HepG2 (cell line): ENCODE measurements at regions not wholly inside any gene's neighbourhood (a gene's known extent, or its start where the extent isn't known, plus 50 kb on each side); places are given as distances from the start of the nearest gene placed in this dataset.

Source experiments
- ATAC-seq: fragments of 200-7000 bp; cut with Tn5 transposase; 3 replicates; pipeline ENCODE4 v1.9.1; 2020; ENCODE audit warnings: mild to moderate bottlenecking, moderate library complexity
- BruUV-seq: library from RNA; stranded (reverse); fragments of 400-500 nt; replicated peaks from 2 replicates; lab custom pipeline; 2021; lab: Mats Ljungman, UMichigan
- CTCF ChIA-PET: fragments of 300-600 bp; formaldehyde crosslinking; extraction: SDS; loops from one replicate; lab custom pipeline; 2021; ENCODE audit warnings: low total read pairs, inconsistent platforms, low intra/inter-chr PET ratio; lab: Yijun Ruan, JAX
- POLR2A ChIA-PET: fragments of 350-600 bp; sonication (Branson Sonifier 250); formaldehyde crosslinking; loops from one replicate; lab custom pipeline; 2020; ENCODE audit warnings: antibody characterized with exemption, inconsistent platforms; lab: Yijun Ruan, JAX
- DNase-seq: peaks from one replicate; pipeline ENCODE4 v3.0.0-alpha.2; 2015; ENCODE audit warnings: low spot score
- FAIRE-seq: peaks from 3 replicates; lab custom pipeline; 2011; peaks lifted over from hg19 to GRCh38; lab: Jason Lieb, UNC
- H2AFZ ChIP-seq: one replicate; pipeline ENCODE4 v1.6.1; 2011; ENCODE audit warnings: low read length, inconsistent platforms
- H3K27ac ChIP-seq: fragments of 300-600 bp; 3 replicates; pipeline ENCODE4 v1.8.0; 2011; ENCODE audit warnings: mixed run types, mild to moderate bottlenecking, mixed read lengths, low read length, inconsistent platforms; ENCODE audit not compliant: insufficient read depth; ENCODE audit errors: extremely low read length
- H3K27me3 ChIP-seq, 2 experiments: fragments of 200-600 bp in 1 of 2; 2 replicates in 1 of 2; 3 replicates in 1 of 2; pipeline versions ENCODE4 v1.6.0 to v1.8.0; 2011; ENCODE audit warnings: low read length in 2 of 2, mild to moderate bottlenecking in 2 of 2, moderate library complexity in 2 of 2, inconsistent platforms in 1 of 2; ENCODE audit not compliant: insufficient read depth in 2 of 2, control insufficient read depth in 1 of 2
- H3K36me3 ChIP-seq, 2 experiments: fragments of 200-600 bp in 1 of 2; replicated peaks in 1 of 2; 2 replicates in 1 of 2; 3 replicates in 1 of 2; pipeline versions ENCODE4 v1.5.1 to v1.8.0; 2011; ENCODE audit warnings: low read length in 2 of 2, inconsistent platforms in 1 of 2; ENCODE audit not compliant: insufficient read depth in 2 of 2, control insufficient read depth in 1 of 2
- H3K4me1 ChIP-seq: 2 replicates; pipeline ENCODE4 v1.5.1; 2012; ENCODE audit warnings: low read length, inconsistent platforms; ENCODE audit not compliant: insufficient read depth
- H3K4me2 ChIP-seq: 2 replicates; pipeline ENCODE4 v1.6.0; 2011; ENCODE audit warnings: low read depth, low read length, inconsistent platforms
- H3K4me3 ChIP-seq, 3 experiments: fragments of 200-600 bp in 1 of 3; sonication (generic), shearing (Covaris generic) in 1 of 3; replicated peaks in 1 of 3; 2 replicates each; pipeline ENCODE4 v1.5.1; 2011 to 2016; ENCODE audit warnings: low read length in 3 of 3, inconsistent platforms in 2 of 3, low read depth in 2 of 3, mild to moderate bottlenecking in 2 of 3, control low read depth in 1 of 3, mixed read lengths in 1 of 3; ENCODE audit not compliant: insufficient read depth in 1 of 3
- H3K79me2 ChIP-seq: one replicate; pipeline ENCODE4 v1.6.1; 2011; ENCODE audit warnings: low read length, inconsistent platforms; ENCODE audit not compliant: insufficient read depth
- H3K9ac ChIP-seq: 2 replicates; pipeline ENCODE4 v1.6.0; 2011; ENCODE audit warnings: mild to moderate bottlenecking, low read depth, low read length, inconsistent platforms; ENCODE audit not compliant: insufficient read depth
- H3K9me3 ChIP-seq: 2 replicates; pipeline ENCODE4 v1.5.1; 2012; ENCODE audit warnings: mild to moderate bottlenecking, low read length
- H4K20me1 ChIP-seq: 2 replicates; pipeline ENCODE4 v1.6.0; 2011; ENCODE audit warnings: inconsistent platforms, mild to moderate bottlenecking, low read length, moderate library complexity; ENCODE audit not compliant: insufficient read depth
- ATF3 ChIP-seq: sonication (generic); formaldehyde crosslinking; IDR thresholded peaks from 2 replicates; pipeline ENCODE4 v1.4.0; 2020; ENCODE audit warnings: missing genetic modification reagents
- CBFB ChIP-seq: sonication (generic); formaldehyde crosslinking; IDR thresholded peaks from 2 replicates; pipeline ENCODE4 v1.4.0; 2020; ENCODE audit warnings: missing genetic modification reagents
- CHD4 ChIP-seq: fragments of 200-600 bp; sonication (generic); IDR thresholded peaks from 2 replicates; pipeline ENCODE4 v1.7.0; 2017; ENCODE audit warnings: mild to moderate bottlenecking, low read length, borderline replicate concordance
- GABPB1 ChIP-seq: IDR thresholded peaks from 2 replicates; pipeline ENCODE4 v1.6.1; 2016; ENCODE audit warnings: mild to moderate bottlenecking, missing genetic modification reagents, moderate library complexity, missing compliant biosample characterization
- HMGA1 ChIP-seq: sonication (generic); formaldehyde crosslinking; conservative IDR thresholded peaks from 2 replicates; pipeline ENCODE4 v1.4.0; 2020; ENCODE audit warnings: missing genetic modification reagents
- MTF2 ChIP-seq: sonication (generic); formaldehyde crosslinking; IDR thresholded peaks from 2 replicates; pipeline ENCODE4 v1.5.0; 2020; ENCODE audit warnings: missing genetic modification reagents, borderline replicate concordance
- RFX3 ChIP-seq: IDR thresholded peaks from 2 replicates; pipeline ENCODE4 v1.6.1; 2016; ENCODE audit warnings: missing biosample characterization, missing genetic modification reagents
- SRSF9 ChIP-seq: fragments of 200-400 bp; formaldehyde crosslinking; IDR thresholded peaks from 2 replicates; pipeline ENCODE4 v1.6.1; 2018; ENCODE audit warnings: borderline replicate concordance, mild to moderate bottlenecking, low read depth, low read length; ENCODE audit not compliant: insufficient read depth, poor library complexity, severe bottlenecking
- ZFP36L2 ChIP-seq: sonication (generic); formaldehyde crosslinking; IDR thresholded peaks from 2 replicates; pipeline ENCODE4 v1.4.0; 2020; ENCODE audit warnings: missing genetic modification reagents
- ZSCAN25 ChIP-seq: sonication (generic); formaldehyde crosslinking; IDR thresholded peaks from 2 replicates; pipeline ENCODE4 v1.8.0; 2022; ENCODE audit warnings: mild to moderate bottlenecking, missing genetic modification reagents
- WGBS: methylation state at CpG from one replicate; pipeline ENCODE4 v1.1.6; 2017; ENCODE audit warnings: low lambda C conversion rate; 5-methylcytosine and 5-hydroxymethylcytosine counted together
- in situ Hi-C: cut with HindIII; loops from 2 replicates; pipeline ENCODE4 v1.10.0; 2017; ENCODE audit warnings: low pct_unique_long_range_greater_than_20kb; ENCODE audit not compliant: extremely low pct_ligation_motif_present
- intact Hi-C: fragments of 100-400 bp; cut with micrococcal nuclease; formaldehyde crosslinking; loops from one replicate; pipeline ENCODE4 v1.10.0; 2022; ENCODE audit not compliant: unreplicated experiment
- TF ChIP-seq, protein P1 (sequence below): sonication (generic); formaldehyde crosslinking; IDR thresholded peaks from 2 replicates; pipeline ENCODE4 v1.4.0; 2020; ENCODE audit warnings: mild to moderate bottlenecking, missing genetic modification reagents, borderline replicate concordance
- TF ChIP-seq, protein P2 (sequence below): sonication (generic); formaldehyde crosslinking; IDR thresholded peaks from 2 replicates; pipeline ENCODE4 v1.4.0; 2020; ENCODE audit warnings: missing genetic modification reagents
- TF ChIP-seq, protein P3 (sequence below): sonication (generic); formaldehyde crosslinking; IDR thresholded peaks from 2 replicates; pipeline ENCODE4 v1.5.0; 2020; ENCODE audit warnings: mild to moderate bottlenecking, missing genetic modification reagents
- TF ChIP-seq, protein P4 (sequence below): sonication (generic); formaldehyde crosslinking; IDR thresholded peaks from 2 replicates; pipeline ENCODE4 v1.4.0; 2020; ENCODE audit warnings: missing genetic modification reagents

GRCh38 chr3:182508919-182509711, 284.2 kb upstream of the ATP11B start:
- Histone ChIP-seq H3K27me3 (peaks cover 0 to 2% of the 10 kb centered on the region in 2 experiments; a peak in 2 of 5 replicates), H3K4me2 (no peak overlapping the region), H3K36me3 (no peaks in the 10 kb centered on the region), H3K4me3 (no peak overlapping the region), H2AFZ (no peak overlapping the region), H3K79me2 (no peaks in the 10 kb centered on the region), H3K27ac (no peak overlapping the region), H4K20me1 (no peaks in the 10 kb centered on the region), H3K4me1 (no peaks in the 10 kb centered on the region), H3K9ac (no peak overlapping the region), H3K9me3 (no peaks in the 10 kb centered on the region)
- FAIRE-seq: no peak
- no peak for ATAC-seq
- no peak for DNase-seq
- TF ChIP-seq, protein P1, sequence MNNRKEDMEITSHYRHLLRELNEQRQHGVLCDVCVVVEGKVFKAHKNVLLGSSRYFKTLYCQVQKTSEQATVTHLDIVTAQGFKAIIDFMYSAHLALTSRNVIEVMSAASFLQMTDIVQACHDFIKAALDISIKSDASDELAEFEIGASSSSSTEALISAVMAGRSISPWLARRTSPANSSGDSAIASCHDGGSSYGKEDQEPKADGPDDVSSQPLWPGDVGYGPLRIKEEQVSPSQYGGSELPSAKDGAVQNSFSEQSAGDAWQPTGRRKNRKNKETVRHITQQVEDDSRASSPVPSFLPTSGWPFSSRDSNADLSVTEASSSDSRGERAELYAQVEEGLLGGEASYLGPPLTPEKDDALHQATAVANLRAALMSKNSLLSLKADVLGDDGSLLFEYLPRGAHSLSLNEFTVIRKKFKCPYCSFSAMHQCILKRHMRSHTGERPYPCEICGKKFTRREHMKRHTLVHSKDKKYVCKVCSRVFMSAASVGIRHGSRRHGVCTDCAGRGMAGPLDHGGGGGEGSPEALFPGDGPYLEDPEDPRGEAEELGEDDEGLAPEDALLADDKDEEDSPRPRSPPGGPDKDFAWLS (CRISPR knock-in tag): no peak
- TF ChIP-seq CBFB (no peak), ZFP36L2 (CRISPR knock-in tag) (no peak), MTF2 (CRISPR knock-in tag) (no peak), HMGA1 (CRISPR knock-in tag) (no peak), SRSF9 (no peak), GABPB1 (CRISPR knock-in tag) (no peak), CHD4 (no peak), ZSCAN25 (CRISPR knock-in tag) (no peak), ATF3 (CRISPR knock-in tag) (no peak), RFX3 (CRISPR knock-in tag) (no peak)
- TF ChIP-seq, protein P2, sequence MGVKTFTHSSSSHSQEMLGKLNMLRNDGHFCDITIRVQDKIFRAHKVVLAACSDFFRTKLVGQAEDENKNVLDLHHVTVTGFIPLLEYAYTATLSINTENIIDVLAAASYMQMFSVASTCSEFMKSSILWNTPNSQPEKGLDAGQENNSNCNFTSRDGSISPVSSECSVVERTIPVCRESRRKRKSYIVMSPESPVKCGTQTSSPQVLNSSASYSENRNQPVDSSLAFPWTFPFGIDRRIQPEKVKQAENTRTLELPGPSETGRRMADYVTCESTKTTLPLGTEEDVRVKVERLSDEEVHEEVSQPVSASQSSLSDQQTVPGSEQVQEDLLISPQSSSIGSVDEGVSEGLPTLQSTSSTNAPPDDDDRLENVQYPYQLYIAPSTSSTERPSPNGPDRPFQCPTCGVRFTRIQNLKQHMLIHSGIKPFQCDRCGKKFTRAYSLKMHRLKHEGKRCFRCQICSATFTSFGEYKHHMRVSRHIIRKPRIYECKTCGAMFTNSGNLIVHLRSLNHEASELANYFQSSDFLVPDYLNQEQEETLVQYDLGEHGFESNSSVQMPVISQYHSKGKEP (CRISPR knock-in tag): no peak
- TF ChIP-seq, protein P3, sequence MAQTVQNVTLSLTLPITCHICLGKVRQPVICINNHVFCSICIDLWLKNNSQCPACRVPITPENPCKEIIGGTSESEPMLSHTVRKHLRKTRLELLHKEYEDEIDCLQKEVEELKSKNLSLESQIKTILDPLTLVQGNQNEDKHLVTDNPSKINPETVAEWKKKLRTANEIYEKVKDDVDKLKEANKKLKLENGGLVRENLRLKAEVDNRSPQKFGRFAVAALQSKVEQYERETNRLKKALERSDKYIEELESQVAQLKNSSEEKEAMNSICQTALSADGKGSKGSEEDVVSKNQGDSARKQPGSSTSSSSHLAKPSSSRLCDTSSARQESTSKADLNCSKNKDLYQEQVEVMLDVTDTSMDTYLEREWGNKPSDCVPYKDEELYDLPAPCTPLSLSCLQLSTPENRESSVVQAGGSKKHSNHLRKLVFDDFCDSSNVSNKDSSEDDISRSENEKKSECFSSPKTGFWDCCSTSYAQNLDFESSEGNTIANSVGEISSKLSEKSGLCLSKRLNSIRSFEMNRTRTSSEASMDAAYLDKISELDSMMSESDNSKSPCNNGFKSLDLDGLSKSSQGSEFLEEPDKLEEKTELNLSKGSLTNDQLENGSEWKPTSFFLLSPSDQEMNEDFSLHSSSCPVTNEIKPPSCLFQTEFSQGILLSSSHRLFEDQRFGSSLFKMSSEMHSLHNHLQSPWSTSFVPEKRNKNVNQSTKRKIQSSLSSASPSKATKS: no peak
- TF ChIP-seq, protein P4, sequence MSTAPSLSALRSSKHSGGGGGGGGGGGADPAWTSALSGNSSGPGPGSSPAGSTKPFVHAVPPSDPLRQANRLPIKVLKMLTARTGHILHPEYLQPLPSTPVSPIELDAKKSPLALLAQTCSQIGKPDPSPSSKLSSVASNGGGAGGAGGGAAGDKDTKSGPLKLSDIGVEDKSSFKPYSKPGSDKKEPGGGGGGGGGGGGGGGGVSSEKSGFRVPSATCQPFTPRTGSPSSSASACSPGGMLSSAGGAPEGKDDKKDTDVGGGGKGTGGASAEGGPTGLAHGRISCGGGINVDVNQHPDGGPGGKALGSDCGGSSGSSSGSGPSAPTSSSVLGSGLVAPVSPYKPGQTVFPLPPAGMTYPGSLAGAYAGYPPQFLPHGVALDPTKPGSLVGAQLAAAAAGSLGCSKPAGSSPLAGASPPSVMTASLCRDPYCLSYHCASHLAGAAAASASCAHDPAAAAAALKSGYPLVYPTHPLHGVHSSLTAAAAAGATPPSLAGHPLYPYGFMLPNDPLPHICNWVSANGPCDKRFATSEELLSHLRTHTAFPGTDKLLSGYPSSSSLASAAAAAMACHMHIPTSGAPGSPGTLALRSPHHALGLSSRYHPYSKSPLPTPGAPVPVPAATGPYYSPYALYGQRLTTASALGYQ: no peak
- ChIA-PET POLR2A (no interaction called here), CTCF (no interaction called here)
- no TSS peak for BruUV-seq
- in situ Hi-C loops: no loop called here
- WGBS: 12% methylated on average over 13 of the region's 13 CpGs
- intact Hi-C loops: no loop called here
